GM23338 (cell line): ENCODE measurements at regions not wholly inside any gene's neighbourhood (a gene's known extent, or its start where the extent isn't known, plus 50 kb on each side); places are given as distances from the start of the nearest gene placed in this dataset.

Experiments used
- ATAC-seq: fragments of 200-7000 bp; cut with Tn5 transposase; 3 replicates; pipeline ENCODE4 v1.9.1; 2020
- DNase-seq: peaks from one replicate; pipeline ENCODE4 v3.0.0-alpha.2; 2015; ENCODE audit warnings: low spot score
- H2AFZ ChIP-seq: fragments of 200-600 bp; sonication (generic); 2 replicates; pipeline ENCODE4 v1.8.0; 2016; ENCODE audit warnings: antibody characterized with exemption, mild to moderate bottlenecking, moderate library complexity
- H3F3A ChIP-seq: fragments of 200-600 bp; sonication (generic); replicated peaks from 2 replicates; pipeline ENCODE4 v1.8.0; 2017; ENCODE audit warnings: antibody characterized with exemption, mixed run types, low read depth
- H3K27ac ChIP-seq: fragments of 200-600 bp; sonication (generic); 2 replicates; pipeline ENCODE4 v1.6.1; 2016; ENCODE audit warnings: low read depth
- H3K27me3 ChIP-seq: fragments of 200-600 bp; sonication (generic); 2 replicates; pipeline ENCODE4 v1.8.0; 2016; ENCODE audit warnings: mild to moderate bottlenecking, mixed run types, moderate library complexity; ENCODE audit not compliant: insufficient read depth
- H3K36me3 ChIP-seq: fragments of 200-600 bp; sonication (generic); 2 replicates; pipeline ENCODE4 v1.8.0; 2016; ENCODE audit warnings: mild to moderate bottlenecking; ENCODE audit not compliant: insufficient read depth
- H3K4me1 ChIP-seq: fragments of 200-600 bp; sonication (generic); 2 replicates; pipeline ENCODE4 v1.8.0; 2016; ENCODE audit warnings: mild to moderate bottlenecking, moderate library complexity; ENCODE audit not compliant: insufficient read depth
- H3K4me2 ChIP-seq: fragments of 200-600 bp; sonication (generic); 2 replicates; pipeline ENCODE4 v1.7.1; 2017; ENCODE audit warnings: mixed run types
- H3K4me3 ChIP-seq: fragments of 200-600 bp; sonication (generic); 2 replicates; pipeline ENCODE4 v1.6.1; 2016; ENCODE audit warnings: mixed run types
- H3K79me2 ChIP-seq: fragments of 200-600 bp; sonication (generic); replicated peaks from 2 replicates; pipeline ENCODE4 v1.8.0; 2017; ENCODE audit warnings: mild to moderate bottlenecking; ENCODE audit not compliant: insufficient read depth
- H3K9me2 ChIP-seq: fragments of 200-600 bp; sonication (generic); 2 replicates; pipeline ENCODE4 v1.8.0; 2017; ENCODE audit not compliant: insufficient read depth
- H4K20me1 ChIP-seq: fragments of 200-600 bp; sonication (generic); replicated peaks from 2 replicates; pipeline ENCODE4 v1.8.0; 2017; ENCODE audit warnings: mild to moderate bottlenecking; ENCODE audit not compliant: insufficient read depth
- H3K27ac Mint-ChIP-seq: 2 replicates; pipeline ENCODE4 v1.8.0; 2020; ENCODE audit warnings: inconsistent platforms, mild to moderate bottlenecking, moderate library complexity, mixed read lengths
- H3K27me3 Mint-ChIP-seq: 3 replicates; pipeline ENCODE4 v1.8.0; 2022; ENCODE audit warnings: low read depth, mild to moderate bottlenecking, moderate library complexity, mixed read lengths, inconsistent platforms; ENCODE audit not compliant: insufficient read depth, poor library complexity
- H3K36me3 Mint-ChIP-seq: 3 replicates; pipeline ENCODE4 v1.8.0; 2021; ENCODE audit warnings: low read depth, mild to moderate bottlenecking, inconsistent platforms, moderate library complexity, mixed read lengths
- H3K4me1 Mint-ChIP-seq: 3 replicates; pipeline ENCODE4 v1.8.0; 2020; ENCODE audit warnings: mild to moderate bottlenecking, inconsistent platforms, mixed read lengths
- H3K4me3 Mint-ChIP-seq: 3 replicates; pipeline ENCODE4 v1.8.0; 2021; ENCODE audit warnings: moderate library complexity, mild to moderate bottlenecking, inconsistent platforms, mixed read lengths
- H3K9me3 Mint-ChIP-seq: 3 replicates; pipeline ENCODE4 v1.8.0; 2020; ENCODE audit warnings: moderate library complexity, mild to moderate bottlenecking, inconsistent platforms, mixed read lengths
- CREB1 ChIP-seq: fragments of 250-450 bp; sonication (Bioruptor Pico); IDR thresholded peaks from 2 replicates; pipeline ENCODE4 v1.5.0; 2020; ENCODE audit warnings: low read depth, mild to moderate bottlenecking, moderate library complexity
- EZH2 ChIP-seq: fragments of 200-600 bp; sonication (generic); IDR thresholded peaks from one replicate; pipeline ENCODE4 v1.8.0; 2017; ENCODE audit warnings: antibody characterized with exemption, mild to moderate bottlenecking, low read depth; ENCODE audit not compliant: unreplicated experiment
- EZH2phosphoT487 ChIP-seq: fragments of 200-600 bp; sonication (generic); IDR thresholded peaks from one replicate; pipeline ENCODE4 v1.8.1; 2018; ENCODE audit warnings: antibody characterized with exemption; ENCODE audit not compliant: unreplicated experiment
- JUNB ChIP-seq: IDR thresholded peaks from one replicate; pipeline ENCODE4 v1.6.1; 2016; ENCODE audit warnings: antibody characterized with exemption; ENCODE audit not compliant: unreplicated experiment
- NANOG ChIP-seq: IDR thresholded peaks from 2 replicates; pipeline ENCODE4 v1.6.1; 2016; ENCODE audit warnings: antibody characterized with exemption, borderline replicate concordance
- POLR2AphosphoS5 ChIP-seq: IDR thresholded peaks from 2 replicates; pipeline ENCODE4 v1.6.1; 2016; ENCODE audit warnings: antibody characterized with exemption, low read depth
- STAT1 ChIP-seq: IDR thresholded peaks from one replicate; pipeline ENCODE4 v1.6.1; 2016; ENCODE audit warnings: antibody characterized with exemption; ENCODE audit not compliant: unreplicated experiment
- ZNF114 ChIP-seq: fragments of 250-450 bp; sonication (Bioruptor Pico); IDR thresholded peaks from 2 replicates; pipeline ENCODE4 v1.5.0; 2020; ENCODE audit warnings: mild to moderate bottlenecking, moderate library complexity
- ZNF331 ChIP-seq: fragments of 250-450 bp; sonication (Bioruptor Pico); IDR thresholded peaks from 2 replicates; pipeline ENCODE4 v1.5.0; 2020; ENCODE audit warnings: low read depth, mild to moderate bottlenecking, moderate library complexity
- TF ChIP-seq, protein P1 (sequence below): IDR thresholded peaks from one replicate; pipeline ENCODE4 v1.6.1; 2018; ENCODE audit warnings: antibody characterized with exemption; ENCODE audit not compliant: unreplicated experiment
- TF ChIP-seq, protein P2 (sequence below): IDR thresholded peaks from 2 replicates; pipeline ENCODE4 v1.6.1; 2016; ENCODE audit warnings: antibody characterized with exemption
- TF ChIP-seq, protein P3 (sequence below): fragments of 250-450 bp; sonication (Bioruptor Pico); IDR thresholded peaks from 2 replicates; pipeline ENCODE4 v1.5.0; 2020; ENCODE audit warnings: mild to moderate bottlenecking, moderate library complexity

DNA sequence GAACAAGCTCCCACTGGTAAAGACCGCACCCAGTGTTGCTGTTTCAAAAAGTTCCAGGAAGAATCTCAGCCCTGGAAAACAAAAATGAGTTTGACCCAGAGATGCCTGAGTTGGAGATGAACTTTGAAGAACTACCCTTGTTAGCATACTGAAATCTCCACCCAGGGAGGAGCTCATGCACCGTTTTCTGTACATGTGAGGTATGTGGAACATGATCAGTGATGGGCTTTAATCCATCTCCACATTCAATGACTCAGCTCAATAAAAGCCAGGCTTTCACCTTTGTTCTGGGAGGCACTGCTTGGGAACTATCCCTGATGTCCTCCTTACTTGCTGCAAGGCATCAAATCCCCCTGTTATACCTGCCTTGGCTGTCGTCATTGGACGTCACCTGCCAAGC lies 279.9 kb downstream of the UQCRFS1 start:
- no peak overlapping the region for H3K4me3 ChIP-seq
- H3K9me2 ChIP-seq = peaks cover 16% of the 10 kb centered on the region
- H3K79me2 ChIP-seq = no peaks in the 10 kb centered on the region
- Mint-ChIP-seq H3K36me3 (no peaks in the 10 kb centered on the region), H3K27ac (no peak overlapping the region), H3K27me3 (peaks cover 3% of the 10 kb centered on the region), H3K9me3 (peaks cover 4% of the 10 kb centered on the region; the same call in 2 of the 3 replicates), H3K4me1 (no peaks in the 10 kb centered on the region), H3K4me3 (no peak overlapping the region)
- TF ChIP-seq, protein P1, sequence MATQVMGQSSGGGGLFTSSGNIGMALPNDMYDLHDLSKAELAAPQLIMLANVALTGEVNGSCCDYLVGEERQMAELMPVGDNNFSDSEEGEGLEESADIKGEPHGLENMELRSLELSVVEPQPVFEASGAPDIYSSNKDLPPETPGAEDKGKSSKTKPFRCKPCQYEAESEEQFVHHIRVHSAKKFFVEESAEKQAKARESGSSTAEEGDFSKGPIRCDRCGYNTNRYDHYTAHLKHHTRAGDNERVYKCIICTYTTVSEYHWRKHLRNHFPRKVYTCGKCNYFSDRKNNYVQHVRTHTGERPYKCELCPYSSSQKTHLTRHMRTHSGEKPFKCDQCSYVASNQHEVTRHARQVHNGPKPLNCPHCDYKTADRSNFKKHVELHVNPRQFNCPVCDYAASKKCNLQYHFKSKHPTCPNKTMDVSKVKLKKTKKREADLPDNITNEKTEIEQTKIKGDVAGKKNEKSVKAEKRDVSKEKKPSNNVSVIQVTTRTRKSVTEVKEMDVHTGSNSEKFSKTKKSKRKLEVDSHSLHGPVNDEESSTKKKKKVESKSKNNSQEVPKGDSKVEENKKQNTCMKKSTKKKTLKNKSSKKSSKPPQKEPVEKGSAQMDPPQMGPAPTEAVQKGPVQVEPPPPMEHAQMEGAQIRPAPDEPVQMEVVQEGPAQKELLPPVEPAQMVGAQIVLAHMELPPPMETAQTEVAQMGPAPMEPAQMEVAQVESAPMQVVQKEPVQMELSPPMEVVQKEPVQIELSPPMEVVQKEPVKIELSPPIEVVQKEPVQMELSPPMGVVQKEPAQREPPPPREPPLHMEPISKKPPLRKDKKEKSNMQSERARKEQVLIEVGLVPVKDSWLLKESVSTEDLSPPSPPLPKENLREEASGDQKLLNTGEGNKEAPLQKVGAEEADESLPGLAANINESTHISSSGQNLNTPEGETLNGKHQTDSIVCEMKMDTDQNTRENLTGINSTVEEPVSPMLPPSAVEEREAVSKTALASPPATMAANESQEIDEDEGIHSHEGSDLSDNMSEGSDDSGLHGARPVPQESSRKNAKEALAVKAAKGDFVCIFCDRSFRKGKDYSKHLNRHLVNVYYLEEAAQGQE = no peak
- TF ChIP-seq, protein P2, sequence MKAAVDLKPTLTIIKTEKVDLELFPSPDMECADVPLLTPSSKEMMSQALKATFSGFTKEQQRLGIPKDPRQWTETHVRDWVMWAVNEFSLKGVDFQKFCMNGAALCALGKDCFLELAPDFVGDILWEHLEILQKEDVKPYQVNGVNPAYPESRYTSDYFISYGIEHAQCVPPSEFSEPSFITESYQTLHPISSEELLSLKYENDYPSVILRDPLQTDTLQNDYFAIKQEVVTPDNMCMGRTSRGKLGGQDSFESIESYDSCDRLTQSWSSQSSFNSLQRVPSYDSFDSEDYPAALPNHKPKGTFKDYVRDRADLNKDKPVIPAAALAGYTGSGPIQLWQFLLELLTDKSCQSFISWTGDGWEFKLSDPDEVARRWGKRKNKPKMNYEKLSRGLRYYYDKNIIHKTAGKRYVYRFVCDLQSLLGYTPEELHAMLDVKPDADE = no peak
- no peak for TF ChIP-seq POLR2AphosphoS5
- no peaks in the 10 kb centered on the region for H3F3A ChIP-seq
- H3K27me3 ChIP-seq = no peaks in the 10 kb centered on the region
- H4K20me1 ChIP-seq = no peaks in the 10 kb centered on the region
- ATAC-seq (no peak), DNase-seq (no peak)
- no peak overlapping the region for H3K4me2 ChIP-seq
- H3K36me3 ChIP-seq = no peaks in the 10 kb centered on the region
- H3K4me1 ChIP-seq = no peaks in the 10 kb centered on the region
- no peak overlapping the region for H2AFZ ChIP-seq
- no peak overlapping the region for H3K27ac ChIP-seq

DNA sequence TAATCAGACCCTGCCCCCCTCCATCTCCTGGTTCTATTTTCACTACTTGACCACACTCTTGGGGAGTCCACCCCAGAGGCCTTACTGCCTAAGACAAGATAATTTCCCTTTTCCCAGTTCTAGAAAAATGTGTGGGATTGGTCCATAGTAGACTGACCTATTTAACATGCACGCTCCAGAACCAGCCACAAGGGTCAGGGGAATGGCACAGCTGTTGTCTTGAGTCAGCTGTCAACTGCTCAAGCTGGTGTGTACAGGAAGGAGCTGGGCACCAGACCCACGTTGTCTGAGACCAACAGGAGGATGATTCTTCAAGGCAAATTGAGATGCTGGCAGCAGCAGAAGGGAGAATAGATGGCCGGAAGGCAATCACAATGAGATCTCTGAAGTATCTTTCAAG lies 280.5 kb downstream of the UQCRFS1 start:
- no peaks in the 10 kb centered on the region for H3K27me3 ChIP-seq

More for the DNA sequence above, 280.5 kb downstream of the UQCRFS1 start:
- H3K27me3 Mint-ChIP-seq = peaks cover 3% of the 10 kb centered on the region
- no peaks in the 10 kb centered on the region for H3K4me1 ChIP-seq
- H3K9me3 Mint-ChIP-seq = peaks cover 4% of the 10 kb centered on the region; the same call in 1 of the 3 replicates
- no peak overlapping the region for H3K4me3 Mint-ChIP-seq
- H3K36me3 Mint-ChIP-seq = no peaks in the 10 kb centered on the region
- TF ChIP-seq ZNF331 (CRISPR knock-in tag) = no peak
- TF ChIP-seq CREB1 = no peak
- no peak for TF ChIP-seq EZH2
- TF ChIP-seq EZH2phosphoT487 = no peak
- TF ChIP-seq JUNB = no peak
- TF ChIP-seq, protein P3, sequence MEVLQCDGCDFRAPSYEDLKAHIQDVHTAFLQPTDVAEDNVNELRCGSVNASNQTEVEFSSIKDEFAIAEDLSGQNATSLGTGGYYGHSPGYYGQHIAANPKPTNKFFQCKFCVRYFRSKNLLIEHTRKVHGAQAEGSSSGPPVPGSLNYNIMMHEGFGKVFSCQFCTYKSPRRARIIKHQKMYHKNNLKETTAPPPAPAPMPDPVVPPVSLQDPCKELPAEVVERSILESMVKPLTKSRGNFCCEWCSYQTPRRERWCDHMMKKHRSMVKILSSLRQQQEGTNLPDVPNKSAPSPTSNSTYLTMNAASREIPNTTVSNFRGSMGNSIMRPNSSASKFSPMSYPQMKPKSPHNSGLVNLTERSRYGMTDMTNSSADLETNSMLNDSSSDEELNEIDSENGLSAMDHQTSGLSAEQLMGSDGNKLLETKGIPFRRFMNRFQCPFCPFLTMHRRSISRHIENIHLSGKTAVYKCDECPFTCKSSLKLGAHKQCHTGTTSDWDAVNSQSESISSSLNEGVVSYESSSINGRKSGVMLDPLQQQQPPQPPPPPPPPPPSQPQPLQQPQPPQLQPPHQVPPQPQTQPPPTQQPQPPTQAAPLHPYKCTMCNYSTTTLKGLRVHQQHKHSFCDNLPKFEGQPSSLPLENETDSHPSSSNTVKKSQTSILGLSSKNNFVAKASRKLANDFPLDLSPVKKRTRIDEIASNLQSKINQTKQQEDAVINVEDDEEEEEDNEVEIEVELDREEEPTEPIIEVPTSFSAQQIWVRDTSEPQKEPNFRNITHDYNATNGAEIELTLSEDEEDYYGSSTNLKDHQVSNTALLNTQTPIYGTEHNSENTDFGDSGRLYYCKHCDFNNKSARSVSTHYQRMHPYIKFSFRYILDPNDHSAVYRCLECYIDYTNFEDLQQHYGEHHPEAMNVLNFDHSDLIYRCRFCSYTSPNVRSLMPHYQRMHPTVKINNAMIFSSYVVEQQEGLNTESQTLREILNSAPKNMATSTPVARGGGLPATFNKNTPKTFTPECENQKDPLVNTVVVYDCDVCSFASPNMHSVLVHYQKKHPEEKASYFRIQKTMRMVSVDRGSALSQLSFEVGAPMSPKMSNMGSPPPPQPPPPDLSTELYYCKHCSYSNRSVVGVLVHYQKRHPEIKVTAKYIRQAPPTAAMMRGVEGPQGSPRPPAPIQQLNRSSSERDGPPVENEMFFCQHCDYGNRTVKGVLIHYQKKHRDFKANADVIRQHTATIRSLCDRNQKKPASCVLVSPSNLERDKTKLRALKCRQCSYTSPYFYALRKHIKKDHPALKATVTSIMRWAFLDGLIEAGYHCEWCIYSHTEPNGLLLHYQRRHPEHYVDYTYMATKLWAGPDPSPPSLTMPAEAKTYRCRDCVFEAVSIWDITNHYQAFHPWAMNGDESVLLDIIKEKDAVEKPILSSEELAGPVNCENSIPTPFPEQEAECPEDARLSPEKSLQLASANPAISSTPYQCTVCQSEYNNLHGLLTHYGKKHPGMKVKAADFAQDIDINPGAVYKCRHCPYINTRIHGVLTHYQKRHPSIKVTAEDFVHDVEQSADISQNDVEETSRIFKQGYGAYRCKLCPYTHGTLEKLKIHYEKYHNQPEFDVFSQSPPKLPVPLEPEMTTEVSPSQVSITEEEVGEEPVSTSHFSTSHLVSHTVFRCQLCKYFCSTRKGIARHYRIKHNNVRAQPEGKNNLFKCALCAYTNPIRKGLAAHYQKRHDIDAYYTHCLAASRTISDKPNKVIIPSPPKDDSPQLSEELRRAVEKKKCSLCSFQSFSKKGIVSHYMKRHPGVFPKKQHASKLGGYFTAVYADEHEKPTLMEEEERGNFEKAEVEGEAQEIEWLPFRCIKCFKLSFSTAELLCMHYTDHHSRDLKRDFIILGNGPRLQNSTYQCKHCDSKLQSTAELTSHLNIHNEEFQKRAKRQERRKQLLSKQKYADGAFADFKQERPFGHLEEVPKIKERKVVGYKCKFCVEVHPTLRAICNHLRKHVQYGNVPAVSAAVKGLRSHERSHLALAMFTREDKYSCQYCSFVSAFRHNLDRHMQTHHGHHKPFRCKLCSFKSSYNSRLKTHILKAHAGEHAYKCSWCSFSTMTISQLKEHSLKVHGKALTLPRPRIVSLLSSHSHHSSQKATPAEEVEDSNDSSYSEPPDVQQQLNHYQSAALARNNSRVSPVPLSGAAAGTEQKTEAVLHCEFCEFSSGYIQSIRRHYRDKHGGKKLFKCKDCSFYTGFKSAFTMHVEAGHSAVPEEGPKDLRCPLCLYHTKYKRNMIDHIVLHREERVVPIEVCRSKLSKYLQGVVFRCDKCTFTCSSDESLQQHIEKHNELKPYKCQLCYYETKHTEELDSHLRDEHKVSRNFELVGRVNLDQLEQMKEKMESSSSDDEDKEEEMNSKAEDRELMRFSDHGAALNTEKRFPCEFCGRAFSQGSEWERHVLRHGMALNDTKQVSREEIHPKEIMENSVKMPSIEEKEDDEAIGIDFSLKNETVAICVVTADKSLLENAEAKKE (CRISPR knock-in tag) = no peak
- TF ChIP-seq STAT1 = no peak
- TF ChIP-seq ZNF114 = no peak
- no peak for TF ChIP-seq POLR2AphosphoS5
- TF ChIP-seq NANOG = no peak
- DNase-seq = no peak
- no peaks in the 10 kb centered on the region for H3K4me1 Mint-ChIP-seq
- no peak overlapping the region for H2AFZ ChIP-seq
- H3F3A ChIP-seq = no peaks in the 10 kb centered on the region
- H3K4me3 ChIP-seq = no peak overlapping the region
- H3K27ac ChIP-seq = no peak overlapping the region
- H3K4me2 ChIP-seq = no peak overlapping the region
- no peak overlapping the region for H3K27ac Mint-ChIP-seq
- no peak for ATAC-seq
- no peaks in the 10 kb centered on the region for H4K20me1 ChIP-seq
- H3K79me2 ChIP-seq = no peaks in the 10 kb centered on the region
- peaks cover 16% of the 10 kb centered on the region for H3K9me2 ChIP-seq
- no peaks in the 10 kb centered on the region for H3K36me3 ChIP-seq
